GM19351 (cell line): ENCODE measurements at regions not wholly inside any gene's neighbourhood (a gene's known extent, or its start where the extent isn't known, plus 50 kb on each side); places are given as distances from the start of the nearest gene placed in this dataset.
"Not testable (repeated sequence)": the region's sequence is repeated elsewhere in the genome, so short reads cannot be mapped to it uniquely, and the experiment has no call there.

Source experiments
- ATAC-seq: cut with Tn5 transposase; IDR thresholded peaks from one replicate; pipeline ENCODE4 v1.9.1; 2021; ENCODE audit warnings: mild to moderate bottlenecking, moderate library complexity; ENCODE audit not compliant: unreplicated experiment

- ATAC-seq: no peak
Observed at GRCh38 chr16:13791095-13791494, 128.9 kb upstream of the ERCC4 start.

- no peak for ATAC-seq
Observed at GRCh38 chr16:13793841-13794409, 126.0 kb upstream of the ERCC4 start.

DNA sequence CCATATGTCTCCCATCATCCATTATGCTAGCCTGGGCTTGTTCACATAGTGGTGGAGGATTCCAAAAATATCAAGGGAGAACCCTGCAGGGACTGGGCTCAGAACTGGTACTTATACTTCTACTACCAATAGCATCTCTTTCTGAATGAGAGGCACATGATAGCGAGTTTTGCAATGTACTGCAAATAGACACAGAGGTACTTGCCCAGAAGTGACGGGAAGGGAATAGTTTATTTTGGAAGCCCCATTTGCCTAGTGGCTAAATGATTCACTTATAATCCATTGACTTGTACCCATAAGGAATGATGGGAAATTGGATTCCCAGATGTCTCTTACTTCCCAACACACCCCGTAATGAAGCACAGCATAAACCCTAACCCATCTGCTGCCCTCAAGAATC, 124.8 kb upstream of the ERCC4 start:
- no peak for ATAC-seq

GRCh38 chr16:13797718-13798117, 122.2 kb upstream of the ERCC4 start:
- no peak for ATAC-seq

- ATAC-seq: no peak
Observed at GRCh38 chr16:13798211-13798610, 121.7 kb upstream of the ERCC4 start.

DNA sequence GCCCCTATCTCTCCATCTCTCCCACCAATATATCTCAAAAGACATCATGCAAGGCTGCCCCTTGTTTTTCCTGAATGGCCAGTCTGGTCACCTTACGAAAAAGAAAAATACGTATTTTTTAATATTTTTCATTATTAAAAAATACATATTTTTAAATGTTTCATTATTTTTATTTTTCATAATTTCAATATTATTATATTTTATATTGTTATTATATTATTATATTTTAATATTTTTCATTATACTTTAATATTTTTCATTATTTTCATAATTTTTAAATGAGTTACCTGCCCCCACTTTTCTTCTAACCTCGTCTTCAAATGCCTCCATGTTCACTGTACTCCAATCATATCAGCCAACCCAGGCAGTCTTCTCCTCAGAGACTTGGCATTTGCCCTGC, 116.0 kb upstream of the ERCC4 start:
- no peak for ATAC-seq

GRCh38 chr16:13805951-13806350, 114.0 kb upstream of the ERCC4 start:
- no peak for ATAC-seq

GRCh38 chr16:13806671-13807070, 113.3 kb upstream of the ERCC4 start:
- ATAC-seq: no peak

DNA sequence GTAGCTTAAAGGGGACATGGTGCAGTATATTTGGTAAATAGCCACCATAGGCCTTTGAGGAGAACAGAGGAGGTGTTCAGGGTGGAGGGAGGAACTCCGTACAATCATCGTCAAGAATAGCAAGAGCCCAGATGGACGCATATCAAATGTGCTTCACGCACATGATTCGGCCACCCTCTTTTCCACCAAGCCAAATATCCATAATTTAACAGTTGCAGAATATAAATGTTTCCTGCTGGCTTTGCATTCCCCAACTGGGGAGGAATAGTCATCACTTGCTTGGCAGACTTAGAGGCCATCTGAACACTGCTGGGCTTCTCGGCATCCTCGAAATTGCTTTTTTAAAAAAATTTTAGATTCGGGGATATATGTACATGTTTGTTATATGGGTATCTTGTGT, 111.9 kb upstream of the ERCC4 start:
- no peak for ATAC-seq

DNA sequence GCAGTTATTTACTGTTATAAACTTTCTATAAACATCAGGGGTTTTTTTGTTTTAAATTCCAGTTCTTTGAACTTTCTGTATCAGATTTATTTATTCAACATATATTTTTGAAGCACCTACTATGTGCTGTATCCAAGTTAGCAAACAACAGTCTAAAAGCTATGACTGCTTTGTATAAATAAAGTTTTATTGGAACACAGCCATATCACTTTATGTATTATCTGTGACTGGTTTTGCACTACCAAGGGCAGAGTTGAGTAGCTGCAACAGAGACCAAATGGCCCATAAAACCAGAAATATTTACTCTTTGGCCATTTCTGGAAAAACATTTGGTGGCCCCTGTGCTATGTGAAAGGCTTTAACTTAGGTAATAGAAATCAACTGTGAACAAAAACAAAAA, 110.2 kb upstream of the ERCC4 start:
- no peak for ATAC-seq

GRCh38 chr16:13811834-13812233, 108.1 kb upstream of the ERCC4 start:
- no peak for ATAC-seq

GRCh38 chr16:13816701-13817100, 103.3 kb upstream of the ERCC4 start:
- no peak for ATAC-seq

DNA sequence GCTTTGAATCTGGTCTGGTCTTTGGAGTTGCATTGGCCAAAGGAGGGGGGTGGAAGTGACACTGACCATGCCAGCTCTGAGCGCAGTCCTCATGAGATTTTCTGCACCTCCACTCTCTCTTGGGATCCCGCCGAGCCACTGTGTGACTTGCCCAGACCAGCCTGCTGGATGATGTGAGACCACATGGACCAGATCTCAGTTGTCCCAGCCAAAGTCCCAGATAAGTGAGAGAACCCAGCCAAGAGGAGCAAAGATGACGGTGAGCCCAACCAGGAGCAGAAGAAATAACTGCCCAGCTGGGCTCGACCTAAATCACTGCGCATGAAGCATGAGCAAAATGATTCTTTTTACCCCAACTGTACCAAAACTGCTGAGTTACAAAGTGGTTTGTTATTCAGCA, 96.5 kb upstream of the ERCC4 start:
- no peak for ATAC-seq

GRCh38 chr16:13829697-13830299, 90.2 kb upstream of the ERCC4 start:
- ATAC-seq: no peak

DNA sequence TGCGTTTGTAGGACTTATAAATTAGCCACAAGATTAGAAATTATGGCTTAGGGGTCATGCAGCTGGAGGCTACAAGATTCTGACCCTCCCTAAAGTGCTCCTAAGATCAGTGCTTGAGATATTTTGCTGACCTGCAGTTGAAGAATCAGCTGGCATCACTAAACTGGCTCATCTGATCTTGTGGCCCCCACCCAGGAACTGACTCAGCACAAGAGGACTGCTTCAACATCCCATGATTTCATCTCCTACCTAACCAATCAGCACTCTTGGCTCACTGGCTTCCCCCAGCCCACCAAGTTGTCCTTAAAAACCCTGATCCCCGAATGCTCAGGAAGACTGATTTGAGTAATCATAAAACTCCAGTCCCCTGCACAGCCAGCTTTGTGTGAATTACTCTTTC, 86.4 kb upstream of the ERCC4 start:
- ATAC-seq: no peak

DNA sequence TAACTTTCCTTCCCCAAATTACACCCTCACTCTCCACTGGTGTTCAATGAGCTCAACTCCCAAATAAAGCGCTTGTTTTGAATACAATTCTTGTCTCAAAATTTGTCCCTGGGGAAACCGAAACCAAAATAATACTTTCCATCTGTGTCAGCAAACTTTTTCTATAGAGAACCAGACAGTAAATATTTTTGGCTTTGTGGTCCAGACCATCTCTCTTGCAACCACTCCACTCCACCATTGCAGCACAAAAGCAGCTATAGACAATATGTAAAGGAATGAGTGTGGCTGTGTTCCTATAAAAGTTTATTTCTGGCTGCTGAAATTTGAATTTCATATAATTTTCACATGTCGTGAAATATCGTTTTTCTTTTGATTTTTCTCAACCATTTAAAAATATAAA, 84.6 kb upstream of the ERCC4 start:
- ATAC-seq: no peak

DNA sequence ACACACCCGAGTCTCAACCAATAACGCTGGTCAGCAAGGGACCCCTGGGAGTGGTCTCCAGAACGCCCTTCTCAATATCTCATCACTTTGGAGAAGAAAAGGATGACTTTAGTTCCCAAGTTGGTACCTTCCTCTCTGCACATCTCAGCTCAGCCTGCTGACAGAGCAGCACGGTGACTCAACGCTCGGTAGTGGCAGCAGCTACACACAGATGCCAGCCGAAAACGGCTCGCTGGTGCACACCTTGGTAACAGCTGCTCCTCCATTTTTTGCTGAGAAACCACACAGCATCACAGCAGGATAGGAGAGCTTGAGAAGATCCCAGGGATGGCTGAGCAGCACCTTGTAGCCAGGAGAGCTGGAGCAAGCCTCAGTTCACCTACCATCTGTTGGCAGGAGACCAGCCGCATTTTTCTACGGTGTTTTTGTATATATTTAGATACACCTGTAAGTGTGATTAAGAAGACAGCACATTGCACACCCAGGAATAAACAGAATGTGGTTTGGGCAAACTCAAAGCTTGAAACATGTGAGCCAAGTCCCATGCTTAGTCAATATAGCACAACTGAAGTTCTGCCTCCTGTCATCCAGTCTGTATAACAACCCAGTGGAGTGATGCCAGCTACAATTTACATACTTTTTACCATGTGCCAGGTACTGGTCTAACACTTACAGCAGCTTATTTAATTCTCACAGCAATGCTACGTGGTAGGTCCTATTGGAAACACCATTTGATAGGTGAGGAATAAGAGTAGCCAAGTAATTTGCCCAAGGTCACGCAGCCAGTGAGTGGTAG, 83.8 kb upstream of the ERCC4 start:
- ATAC-seq: no peak

GRCh38 chr16:13838401-13839190, 81.4 kb upstream of the ERCC4 start:
- no peak for ATAC-seq

- ATAC-seq: no peak
Observed at GRCh38 chr16:13839577-13839976, 80.4 kb upstream of the ERCC4 start.

GRCh38 chr16:13845232-13845631, 74.7 kb upstream of the ERCC4 start:
- no peak for ATAC-seq

DNA sequence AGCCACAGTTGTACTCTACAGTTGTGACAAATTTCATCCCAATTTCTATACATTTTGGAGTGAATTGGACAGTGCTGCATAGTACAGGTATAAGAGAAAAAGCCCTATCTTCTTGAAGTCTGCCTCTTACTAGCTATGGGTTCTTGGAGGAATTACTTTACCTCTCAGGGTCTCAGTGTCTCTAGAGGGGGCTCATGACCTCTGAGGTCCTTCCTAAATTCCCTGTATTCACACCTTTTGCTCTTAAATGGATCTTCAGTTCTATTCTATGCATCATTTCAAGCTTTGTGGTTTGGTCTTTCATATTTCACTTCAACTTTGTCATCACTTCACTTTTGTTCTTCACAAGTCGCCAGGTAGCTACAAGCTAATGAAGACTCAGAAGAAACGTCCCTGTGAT, 71.2 kb upstream of the ERCC4 start:
- no peak for ATAC-seq

DNA sequence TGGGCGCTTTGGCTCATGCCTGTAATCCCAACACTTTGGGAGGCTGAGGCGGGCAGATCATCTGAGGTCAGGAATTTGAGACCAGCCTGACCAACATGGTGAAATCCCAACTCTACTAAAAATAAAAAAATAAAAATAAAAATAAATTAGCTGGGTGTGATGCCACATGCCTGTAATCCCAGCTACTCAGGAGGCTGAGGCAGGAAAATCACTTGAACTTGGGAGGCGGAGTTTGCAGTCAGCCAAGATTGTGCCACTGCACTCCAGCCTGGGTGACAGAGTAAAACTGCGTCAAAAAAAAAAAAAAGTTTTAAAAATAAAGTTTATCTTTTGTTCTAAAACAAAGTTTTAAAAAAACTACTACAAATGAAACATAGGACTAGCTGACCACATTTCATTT, 69.8 kb upstream of the ERCC4 start:
- ATAC-seq: not testable (repeated sequence)
